GM23338 (cell line): ENCODE measurements at regions not wholly inside any gene's neighbourhood (a gene's known extent, or its start where the extent isn't known, plus 50 kb on each side); places are given as distances from the start of the nearest gene placed in this dataset.

ENCODE experiments used
- ATAC-seq: fragments of 200-7000 bp; cut with Tn5 transposase; 3 replicates; pipeline ENCODE4 v1.9.1; 2020
- DNase-seq: peaks from one replicate; pipeline ENCODE4 v3.0.0-alpha.2; 2015; ENCODE audit warnings: low spot score
- H2AFZ ChIP-seq: fragments of 200-600 bp; sonication (generic); 2 replicates; pipeline ENCODE4 v1.8.0; 2016; ENCODE audit warnings: antibody characterized with exemption, mild to moderate bottlenecking, moderate library complexity
- H3F3A ChIP-seq: fragments of 200-600 bp; sonication (generic); replicated peaks from 2 replicates; pipeline ENCODE4 v1.8.0; 2017; ENCODE audit warnings: antibody characterized with exemption, mixed run types, low read depth
- H3K27ac ChIP-seq: fragments of 200-600 bp; sonication (generic); 2 replicates; pipeline ENCODE4 v1.6.1; 2016; ENCODE audit warnings: low read depth
- H3K27me3 ChIP-seq: fragments of 200-600 bp; sonication (generic); 2 replicates; pipeline ENCODE4 v1.8.0; 2016; ENCODE audit warnings: mild to moderate bottlenecking, mixed run types, moderate library complexity; ENCODE audit not compliant: insufficient read depth
- H3K36me3 ChIP-seq: fragments of 200-600 bp; sonication (generic); 2 replicates; pipeline ENCODE4 v1.8.0; 2016; ENCODE audit warnings: mild to moderate bottlenecking; ENCODE audit not compliant: insufficient read depth
- H3K4me1 ChIP-seq: fragments of 200-600 bp; sonication (generic); 2 replicates; pipeline ENCODE4 v1.8.0; 2016; ENCODE audit warnings: mild to moderate bottlenecking, moderate library complexity; ENCODE audit not compliant: insufficient read depth
- H3K4me2 ChIP-seq: fragments of 200-600 bp; sonication (generic); 2 replicates; pipeline ENCODE4 v1.7.1; 2017; ENCODE audit warnings: mixed run types
- H3K4me3 ChIP-seq: fragments of 200-600 bp; sonication (generic); 2 replicates; pipeline ENCODE4 v1.6.1; 2016; ENCODE audit warnings: mixed run types
- H3K79me2 ChIP-seq: fragments of 200-600 bp; sonication (generic); replicated peaks from 2 replicates; pipeline ENCODE4 v1.8.0; 2017; ENCODE audit warnings: mild to moderate bottlenecking; ENCODE audit not compliant: insufficient read depth
- H3K9me2 ChIP-seq: fragments of 200-600 bp; sonication (generic); 2 replicates; pipeline ENCODE4 v1.8.0; 2017; ENCODE audit not compliant: insufficient read depth
- H4K20me1 ChIP-seq: fragments of 200-600 bp; sonication (generic); replicated peaks from 2 replicates; pipeline ENCODE4 v1.8.0; 2017; ENCODE audit warnings: mild to moderate bottlenecking; ENCODE audit not compliant: insufficient read depth
- H3K27ac Mint-ChIP-seq: 2 replicates; pipeline ENCODE4 v1.8.0; 2020; ENCODE audit warnings: inconsistent platforms, mild to moderate bottlenecking, moderate library complexity, mixed read lengths
- H3K27me3 Mint-ChIP-seq: 3 replicates; pipeline ENCODE4 v1.8.0; 2022; ENCODE audit warnings: low read depth, mild to moderate bottlenecking, moderate library complexity, mixed read lengths, inconsistent platforms; ENCODE audit not compliant: insufficient read depth, poor library complexity
- H3K36me3 Mint-ChIP-seq: 3 replicates; pipeline ENCODE4 v1.8.0; 2021; ENCODE audit warnings: low read depth, mild to moderate bottlenecking, inconsistent platforms, moderate library complexity, mixed read lengths
- H3K4me1 Mint-ChIP-seq: 3 replicates; pipeline ENCODE4 v1.8.0; 2020; ENCODE audit warnings: mild to moderate bottlenecking, inconsistent platforms, mixed read lengths
- H3K4me3 Mint-ChIP-seq: 3 replicates; pipeline ENCODE4 v1.8.0; 2021; ENCODE audit warnings: moderate library complexity, mild to moderate bottlenecking, inconsistent platforms, mixed read lengths
- H3K9me3 Mint-ChIP-seq: 3 replicates; pipeline ENCODE4 v1.8.0; 2020; ENCODE audit warnings: moderate library complexity, mild to moderate bottlenecking, inconsistent platforms, mixed read lengths
- CREB1 ChIP-seq: fragments of 250-450 bp; sonication (Bioruptor Pico); IDR thresholded peaks from 2 replicates; pipeline ENCODE4 v1.5.0; 2020; ENCODE audit warnings: low read depth, mild to moderate bottlenecking, moderate library complexity
- ETS1 ChIP-seq: IDR thresholded peaks from 2 replicates; pipeline ENCODE4 v1.6.1; 2016; ENCODE audit warnings: antibody characterized with exemption
- EZH2 ChIP-seq: fragments of 200-600 bp; sonication (generic); IDR thresholded peaks from one replicate; pipeline ENCODE4 v1.8.0; 2017; ENCODE audit warnings: antibody characterized with exemption, mild to moderate bottlenecking, low read depth; ENCODE audit not compliant: unreplicated experiment
- NANOG ChIP-seq: IDR thresholded peaks from 2 replicates; pipeline ENCODE4 v1.6.1; 2016; ENCODE audit warnings: antibody characterized with exemption, borderline replicate concordance
- POLR2AphosphoS5 ChIP-seq: IDR thresholded peaks from 2 replicates; pipeline ENCODE4 v1.6.1; 2016; ENCODE audit warnings: antibody characterized with exemption, low read depth
- REST ChIP-seq: IDR thresholded peaks from one replicate; pipeline ENCODE4 v1.6.1; 2018; ENCODE audit warnings: antibody characterized with exemption; ENCODE audit not compliant: unreplicated experiment
- STAT1 ChIP-seq: IDR thresholded peaks from one replicate; pipeline ENCODE4 v1.6.1; 2016; ENCODE audit warnings: antibody characterized with exemption; ENCODE audit not compliant: unreplicated experiment
- ZNF114 ChIP-seq: fragments of 250-450 bp; sonication (Bioruptor Pico); IDR thresholded peaks from 2 replicates; pipeline ENCODE4 v1.5.0; 2020; ENCODE audit warnings: mild to moderate bottlenecking, moderate library complexity
- ZNF331 ChIP-seq: fragments of 250-450 bp; sonication (Bioruptor Pico); IDR thresholded peaks from 2 replicates; pipeline ENCODE4 v1.5.0; 2020; ENCODE audit warnings: low read depth, mild to moderate bottlenecking, moderate library complexity
- ZNF462 ChIP-seq: fragments of 250-450 bp; sonication (Bioruptor Pico); IDR thresholded peaks from 2 replicates; pipeline ENCODE4 v1.5.0; 2020; ENCODE audit warnings: mild to moderate bottlenecking, moderate library complexity

- Mint-ChIP-seq H3K27ac (no peak overlapping the region), H3K9me3 (no peaks in the 10 kb centered on the region), H3K36me3 (no peaks in the 10 kb centered on the region), H3K4me1 (no peaks in the 10 kb centered on the region), H3K27me3 (no peaks in the 10 kb centered on the region), H3K4me3 (no peak overlapping the region)
- no peak overlapping the region for H3K27ac ChIP-seq
- no peaks in the 10 kb centered on the region for H3K9me2 ChIP-seq
- no peaks in the 10 kb centered on the region for H3K36me3 ChIP-seq
- no peak for TF ChIP-seq CREB1 (CRISPR knock-in tag)
- no peak for TF ChIP-seq EZH2
- TF ChIP-seq ZNF114: no peak
- H3K4me3 ChIP-seq: no peak overlapping the region
- no peak for ATAC-seq
- H4K20me1 ChIP-seq: no peaks in the 10 kb centered on the region
- H3K4me1 ChIP-seq: no peaks in the 10 kb centered on the region
- no peaks in the 10 kb centered on the region for H3K79me2 ChIP-seq
- H3K4me2 ChIP-seq: no peak overlapping the region
- no peak overlapping the region for H2AFZ ChIP-seq
- no peaks in the 10 kb centered on the region for H3K27me3 ChIP-seq
- DNase-seq: no peak
- no peaks in the 10 kb centered on the region for H3F3A ChIP-seq
Observed at GRCh38 chr9:78559449-78559885, 262.5 kb downstream of the PSAT1 start.

- Histone ChIP-seq H3K36me3 (no peaks in the 10 kb centered on the region), H3K79me2 (no peaks in the 10 kb centered on the region), H3K4me2 (no peak overlapping the region), H3K9me2 (peaks cover 6% of the 10 kb centered on the region), H3K4me1 (no peaks in the 10 kb centered on the region), H3F3A (no peaks in the 10 kb centered on the region), H3K4me3 (no peak overlapping the region), H4K20me1 (no peaks in the 10 kb centered on the region), H2AFZ (no peak overlapping the region), H3K27ac (no peak overlapping the region), H3K27me3 (no peaks in the 10 kb centered on the region)
- no peak overlapping the region for H3K27ac Mint-ChIP-seq
- no peaks in the 10 kb centered on the region for H3K4me1 Mint-ChIP-seq
- no peak for DNase-seq
- no peaks in the 10 kb centered on the region for H3K9me3 Mint-ChIP-seq
- no peaks in the 10 kb centered on the region for H3K27me3 Mint-ChIP-seq
- H3K4me3 Mint-ChIP-seq: no peak overlapping the region
- ATAC-seq: no peak
- H3K36me3 Mint-ChIP-seq: no peaks in the 10 kb centered on the region
- TF ChIP-seq NANOG (no peak), ZNF462 (no peak), REST (no peak), EZH2 (no peak), POLR2AphosphoS5 (no peak), ZNF331 (no peak), STAT1 (no peak), ETS1 (no peak)
Observed at GRCh38 chr9:78562021-78562420, 265.1 kb downstream of the PSAT1 start.
